SKM-1 treated with dmso at 0.1 percent for 144 hours (cell line): ENCODE measurements at regions not wholly inside any gene's neighbourhood (a gene's known extent, or its start where the extent isn't known, plus 50 kb on each side); places are given as distances from the start of the nearest gene placed in this dataset.

Experiments used
- DNase-seq: peaks from one replicate; lab custom pipeline; 2025; ENCODE audit not compliant: unreplicated experiment; lab: John Stamatoyannopoulos, UW

DNA sequence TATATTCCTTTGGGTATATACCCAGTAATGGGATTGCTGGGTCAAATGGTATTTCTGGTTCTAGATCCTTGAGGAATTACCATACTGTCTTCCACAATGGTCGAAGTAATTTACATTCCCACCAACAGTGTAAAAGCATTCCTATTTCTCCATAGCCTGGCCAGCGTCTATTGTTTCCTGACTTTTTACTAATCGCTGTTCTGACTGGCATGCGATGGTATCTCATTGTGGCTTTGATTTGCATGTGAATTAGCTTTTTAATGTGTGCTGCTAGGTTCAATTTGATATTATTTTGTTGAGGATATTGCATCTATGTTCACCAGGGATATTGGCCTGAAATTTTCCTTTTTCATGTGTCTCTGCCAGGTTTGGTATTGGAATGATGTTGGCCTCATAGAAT lies 67.4 kb upstream of the VRK2 start:
- DNase-seq = no peak

DNA sequence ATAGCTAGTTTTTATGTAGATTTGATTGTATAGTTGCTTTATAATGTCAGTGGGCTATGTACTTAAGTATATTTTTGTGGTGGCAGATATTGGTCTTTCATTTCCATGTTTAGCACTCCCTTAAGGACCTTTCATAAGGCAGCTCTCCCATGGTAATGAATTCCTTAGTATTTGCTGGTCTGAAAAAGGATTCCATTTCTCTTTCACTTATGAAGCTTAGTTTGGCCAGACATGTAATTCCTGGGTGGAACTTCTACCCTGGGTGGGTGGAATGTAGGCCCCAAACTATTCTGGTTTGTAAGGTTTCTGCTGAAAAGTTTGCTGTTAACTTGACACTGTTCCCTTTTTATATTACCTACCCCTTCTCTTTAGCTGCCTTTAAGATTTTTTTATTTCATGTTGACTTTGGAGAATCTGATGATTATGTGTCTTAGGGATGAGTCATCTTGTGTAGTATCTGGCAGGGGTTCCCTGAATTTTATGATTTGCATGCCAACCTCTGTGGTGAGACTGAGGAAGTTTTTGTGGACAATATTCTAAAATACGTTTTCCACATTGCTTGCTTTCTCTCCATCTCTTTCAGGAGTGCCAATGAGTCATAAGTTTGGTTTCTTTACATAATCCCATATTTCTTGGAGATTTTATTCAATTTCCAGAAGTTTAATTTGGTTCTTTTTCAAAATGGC lies 65.4 kb upstream of the VRK2 start:
- DNase-seq = no peak

DNA sequence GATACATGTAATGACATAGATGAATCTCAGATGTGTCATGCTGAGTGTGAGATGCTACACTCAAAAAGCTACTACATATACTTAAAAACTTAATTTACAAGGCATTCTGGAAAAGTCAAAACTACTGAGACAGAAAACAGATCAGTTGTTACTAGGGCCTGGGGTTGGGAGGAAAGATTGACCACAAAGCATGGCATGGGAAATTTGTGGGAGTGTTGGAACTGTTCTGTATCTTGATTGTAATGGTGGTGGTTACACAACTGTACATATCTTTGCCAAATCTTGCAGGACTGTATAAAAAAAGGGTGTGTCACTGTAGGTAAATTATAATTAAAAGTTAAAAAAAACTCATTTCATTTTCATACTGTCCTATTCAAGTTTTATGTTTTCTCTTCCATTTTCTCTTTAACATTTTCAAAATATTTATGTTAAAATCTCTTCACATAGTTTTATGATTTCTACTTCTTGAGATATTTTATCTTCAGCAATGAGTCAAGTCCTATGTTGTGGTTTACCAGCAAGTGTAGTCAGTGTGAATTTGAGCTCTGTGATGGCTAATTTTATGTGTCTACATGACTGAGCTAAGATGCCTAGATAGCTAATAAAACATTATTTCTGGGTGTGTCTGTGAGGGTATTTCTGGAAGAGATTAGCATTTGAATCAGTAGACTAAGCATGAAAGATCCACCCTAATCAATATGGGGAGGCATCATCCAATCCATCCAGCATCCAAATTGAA lies 58.6 kb upstream of the VRK2 start:
- no peak for DNase-seq

DNA sequence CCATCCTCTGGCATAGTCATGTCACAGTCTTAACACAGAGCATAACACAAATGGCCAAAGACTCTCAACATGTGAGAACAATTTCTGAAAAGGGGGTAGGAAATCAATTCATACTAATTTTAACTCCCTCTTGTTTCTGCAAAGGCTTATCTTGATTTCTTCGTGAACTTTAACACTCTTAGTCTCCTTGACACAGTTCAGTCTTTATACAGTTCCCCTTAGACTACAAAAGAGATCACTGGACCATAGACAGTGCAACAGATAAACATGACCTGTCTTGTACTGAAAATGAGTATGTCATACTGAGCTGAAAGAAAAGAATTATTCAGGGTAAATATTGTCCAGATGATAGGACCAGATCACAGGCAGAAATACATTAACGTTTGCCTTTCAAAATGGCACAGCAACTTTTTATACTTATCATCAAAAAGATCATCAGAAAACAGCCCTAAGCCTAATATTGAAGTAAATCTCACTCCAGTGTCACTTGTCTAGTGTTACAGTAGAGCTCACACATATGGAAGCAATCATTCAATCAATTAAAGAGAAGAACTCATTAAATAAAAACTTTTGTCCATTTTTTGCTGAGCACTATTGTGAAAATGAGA lies 56.4 kb upstream of the VRK2 start:
- no peak for DNase-seq
